Breast epithelium (tissue), 3 donors: ENCODE measurements at regions not wholly inside any gene's neighbourhood (a gene's known extent, or its start where the extent isn't known, plus 50 kb on each side); places are given as distances from the start of the nearest gene placed in this dataset.

Experiments
- CTCF ChIP-seq, 3 donors: fragments of 450-650 bp; IDR thresholded peaks; one replicate each; pipeline ENCODE4 v1.5.1; 2016 to 2017; ENCODE audit warnings: antibody characterized with exemption in 3 of 3, mild to moderate bottlenecking in 3 of 3, moderate library complexity in 3 of 3
- POLR2A ChIP-seq: fragments of 450-650 bp; IDR thresholded peaks from one replicate; pipeline ENCODE4 v1.6.1; 2016; ENCODE audit warnings: antibody characterized with exemption, mild to moderate bottlenecking, moderate library complexity
- POLR2AphosphoS5 ChIP-seq, 3 donors: sonication (generic); formaldehyde crosslinking; IDR thresholded peaks; one replicate each; pipeline ENCODE4 v1.6.1; 2017; ENCODE audit warnings: antibody characterized with exemption in 3 of 3

GRCh38 chr12:69099201-69099837, 140.1 kb upstream of the CPSF6 start:
- TF ChIP-seq POLR2A (no peak), CTCF (IDR thresholded peaks at IDR 0.05) (no peak), POLR2AphosphoS5 (IDR thresholded peaks at IDR 0.05) (no peak)
